Stimulated activated CD8-positive, alpha-beta memory T cell treated with anti-CD3 and anti-CD28 coated beads, Interleukin-12 subunit alpha, Interleukin-12 subunit beta, amount 100 ng/mL, for 24 hours (primary cell): ENCODE measurements at regions not wholly inside any gene's neighbourhood (a gene's known extent, or its start where the extent isn't known, plus 50 kb on each side); places are given as distances from the start of the nearest gene placed in this dataset.

Source experiments
- DNase-seq: peaks from one replicate; pipeline ENCODE4 v3.0.0-alpha.2; 2020; ENCODE audit errors: extremely low read depth

- DNase-seq, result no peak
Measured at GRCh38 chr1:55584526-55585401, 369.6 kb upstream of the USP24 start.

GRCh38 chr1:55582084-55582483, 366.9 kb upstream of the USP24 start:
- DNase-seq, result no peak

GRCh38 chr1:55580845-55581332, 365.7 kb upstream of the USP24 start:
- DNase-seq, result no peak

DNA sequence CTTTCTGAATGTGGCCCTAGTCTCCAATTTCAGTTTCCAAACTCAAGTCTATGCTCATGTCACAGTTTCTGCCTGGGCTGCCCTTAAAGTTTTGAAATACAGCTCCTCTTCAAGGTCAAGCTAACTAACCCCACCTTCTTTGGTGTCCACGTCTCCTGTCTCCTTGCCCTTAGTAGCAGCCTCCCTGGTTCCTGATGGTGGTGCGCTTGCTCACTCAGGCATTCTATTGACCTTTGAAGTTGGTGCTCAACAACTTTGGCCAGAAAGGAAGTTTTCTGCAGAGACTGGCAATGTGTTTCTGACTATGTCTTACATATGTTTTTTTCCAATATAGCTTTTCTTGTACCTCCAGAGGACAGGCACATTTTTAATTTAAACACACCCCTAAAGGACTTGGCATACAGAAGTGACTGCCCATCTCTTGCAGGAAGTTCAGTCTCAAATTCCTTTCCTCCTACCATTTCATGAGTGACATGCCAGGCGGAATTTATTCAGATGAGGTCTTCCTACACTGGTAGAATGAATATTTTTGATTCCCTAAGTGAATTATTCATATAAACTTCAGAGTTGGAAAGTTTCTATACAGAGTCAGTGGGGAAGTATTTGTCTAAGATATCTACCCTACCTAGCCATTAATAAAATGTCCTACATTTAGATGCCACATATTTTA, 364.3 kb upstream of the USP24 start:
- no peak for DNase-seq

- no peak for DNase-seq
Measured at GRCh38 chr1:55578646-55579045, 363.5 kb upstream of the USP24 start.

GRCh38 chr1:55575571-55576279, 360.6 kb upstream of the USP24 start:
- DNase-seq, result no peak

DNA sequence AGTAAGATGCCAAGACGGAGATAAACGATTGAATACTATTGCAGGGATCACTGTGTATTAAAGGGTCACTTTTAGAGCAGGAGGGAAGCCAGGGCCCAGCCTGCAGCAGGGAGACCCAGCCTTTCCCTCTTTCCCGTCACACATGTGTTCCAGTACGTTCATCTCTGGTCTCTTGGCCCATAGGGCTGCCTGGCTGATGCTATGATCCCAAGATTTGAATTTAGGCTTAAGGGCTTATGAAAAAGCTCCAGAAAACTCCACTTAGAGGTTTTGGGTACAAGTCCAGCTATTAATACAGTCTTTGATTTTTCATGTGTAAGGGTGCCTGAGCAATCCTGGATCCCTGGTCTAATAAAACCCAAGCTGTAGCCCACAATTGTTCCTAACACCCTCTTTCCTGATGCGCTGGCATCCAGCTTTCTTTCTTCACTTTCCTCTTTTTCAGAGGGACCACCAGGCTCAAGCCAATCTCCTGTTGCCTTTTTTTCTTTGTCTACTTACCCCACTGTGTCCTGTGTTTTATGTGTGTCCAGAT, 359.6 kb upstream of the USP24 start:
- DNase-seq, result no peak

DNA sequence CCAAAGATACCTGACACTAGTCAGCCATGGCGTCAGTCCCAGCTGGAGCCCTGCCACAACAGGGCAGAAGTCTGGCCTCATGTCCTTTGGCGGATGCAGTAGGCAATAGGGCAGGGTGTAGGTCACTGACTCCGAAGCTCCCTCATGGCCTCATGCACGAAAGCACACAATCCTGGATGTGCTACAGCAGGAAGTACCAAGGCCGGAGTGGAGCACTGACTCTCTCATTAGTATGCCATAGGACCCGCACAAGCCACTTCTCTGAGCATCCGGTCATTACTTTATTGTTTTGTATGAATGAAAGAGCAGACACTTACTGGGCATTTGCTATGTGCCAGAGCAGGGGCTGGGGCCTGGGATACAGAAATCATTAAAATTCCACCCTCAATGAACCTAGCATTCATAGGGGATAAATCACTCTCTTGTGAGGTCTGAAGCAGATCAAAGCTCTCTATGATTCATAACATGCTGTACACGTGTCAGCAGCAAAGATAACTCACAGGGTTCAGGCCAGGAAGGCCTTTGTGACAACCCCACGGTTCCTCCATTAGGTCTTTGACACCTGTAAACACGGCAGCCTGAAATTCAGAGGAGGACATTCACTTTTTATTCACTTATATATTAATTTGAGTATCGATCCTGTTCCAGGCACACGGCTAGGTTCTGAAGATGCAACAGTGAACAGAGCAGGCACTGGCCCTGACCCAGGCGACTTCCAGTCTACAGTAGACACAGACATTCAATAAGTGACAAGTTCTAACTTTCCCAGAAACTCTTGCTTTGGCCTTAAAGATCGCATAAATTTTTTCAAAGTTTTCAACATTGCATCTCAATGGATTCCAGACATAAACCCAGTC, 357.9 kb upstream of the USP24 start:
- no peak for DNase-seq

- DNase-seq, result no peak
Measured at GRCh38 chr1:55571767-55572166, 356.6 kb upstream of the USP24 start.

GRCh38 chr1:55569417-55569816, 354.3 kb upstream of the USP24 start:
- no peak for DNase-seq

GRCh38 chr1:55568732-55569131, 353.6 kb upstream of the USP24 start:
- no peak for DNase-seq

DNA sequence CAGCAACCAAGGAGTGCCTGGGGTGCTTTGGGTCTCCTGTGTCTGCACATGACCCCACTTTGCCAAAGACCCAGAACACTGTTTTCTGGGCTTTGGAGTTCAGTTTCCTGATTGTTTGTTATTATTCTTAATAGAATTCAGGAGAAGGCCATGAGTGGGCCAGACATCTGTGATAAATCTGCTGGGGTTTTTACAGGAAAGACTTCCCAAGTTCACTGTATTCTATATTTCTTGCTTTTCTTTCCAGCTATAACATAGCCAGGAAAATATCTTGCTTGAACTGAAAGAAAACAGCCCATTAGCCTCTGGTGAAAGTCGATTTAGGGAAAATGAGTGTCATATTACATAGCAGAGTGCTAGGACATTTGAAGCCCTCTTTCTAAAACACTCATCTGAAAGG, 345.1 kb upstream of the USP24 start:
- DNase-seq, result no peak

- DNase-seq, result no peak
Measured at GRCh38 chr1:55559842-55560241, 344.7 kb upstream of the USP24 start.

DNA sequence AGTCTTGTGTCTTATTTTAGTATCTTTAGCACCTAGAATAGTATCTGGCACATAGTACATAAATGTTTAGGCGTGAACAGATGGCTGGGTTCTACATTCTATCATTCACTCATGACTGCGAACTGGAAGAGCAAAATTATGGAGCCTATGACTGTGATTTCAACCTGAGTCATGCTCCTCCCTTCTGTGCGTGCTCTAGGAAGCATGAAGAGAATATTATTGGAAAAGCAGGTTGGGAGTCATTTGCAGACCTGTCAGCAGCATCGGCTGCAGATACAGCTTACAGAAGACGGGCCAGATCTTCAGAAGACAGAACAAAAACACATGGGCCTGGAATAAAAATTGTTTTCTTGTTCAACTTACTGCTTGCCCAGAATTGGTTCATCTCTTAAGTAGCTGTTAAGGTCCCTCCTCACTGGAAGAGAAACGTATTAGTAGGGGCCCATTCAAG, 344.0 kb upstream of the USP24 start:
- no peak for DNase-seq

GRCh38 chr1:55558515-55558914, 343.4 kb upstream of the USP24 start:
- no peak for DNase-seq

DNA sequence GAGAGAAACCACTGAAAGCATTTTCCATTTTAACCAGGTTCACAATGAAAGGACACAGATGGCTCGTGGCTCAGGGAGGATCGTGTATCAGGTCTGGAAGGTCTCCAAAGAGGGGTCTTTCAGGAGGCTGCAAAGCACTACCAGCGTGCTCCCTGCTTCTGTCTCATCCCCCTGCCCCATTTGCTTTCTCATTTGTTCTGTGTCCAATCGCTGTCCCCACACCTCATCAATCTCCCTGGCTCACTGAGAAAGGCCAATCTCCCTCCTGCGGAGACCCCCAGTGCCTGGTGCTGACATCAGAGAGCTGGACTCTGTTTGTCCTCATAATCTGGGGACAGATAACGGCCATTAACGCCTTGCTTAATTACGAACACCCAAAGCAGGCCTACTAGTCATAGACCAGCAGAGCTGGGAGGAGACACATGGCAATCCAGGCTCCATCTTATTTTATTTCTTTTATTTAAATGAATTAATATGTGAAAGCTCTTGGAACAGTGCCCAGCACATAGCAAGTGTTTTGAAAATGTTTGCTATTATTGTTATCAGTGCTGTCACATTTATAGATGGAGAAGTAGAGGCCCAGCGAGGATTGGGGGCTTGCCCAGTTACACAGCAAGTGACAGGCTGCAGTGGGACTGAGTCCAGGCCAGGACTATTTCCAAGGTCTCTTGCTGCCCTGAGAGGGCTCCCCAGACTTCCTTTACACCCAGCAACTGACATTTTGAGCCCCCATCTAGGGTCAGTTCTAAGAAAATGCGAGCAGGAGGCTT, 341.0 kb upstream of the USP24 start:
- no peak for DNase-seq

- no peak for DNase-seq
Measured at GRCh38 chr1:55554611-55555010, 339.4 kb upstream of the USP24 start.

- no peak for DNase-seq
Measured at GRCh38 chr1:55552636-55553035, 337.5 kb upstream of the USP24 start.

- DNase-seq, result no peak
Measured at GRCh38 chr1:55547405-55547804, 332.2 kb upstream of the USP24 start.

DNA sequence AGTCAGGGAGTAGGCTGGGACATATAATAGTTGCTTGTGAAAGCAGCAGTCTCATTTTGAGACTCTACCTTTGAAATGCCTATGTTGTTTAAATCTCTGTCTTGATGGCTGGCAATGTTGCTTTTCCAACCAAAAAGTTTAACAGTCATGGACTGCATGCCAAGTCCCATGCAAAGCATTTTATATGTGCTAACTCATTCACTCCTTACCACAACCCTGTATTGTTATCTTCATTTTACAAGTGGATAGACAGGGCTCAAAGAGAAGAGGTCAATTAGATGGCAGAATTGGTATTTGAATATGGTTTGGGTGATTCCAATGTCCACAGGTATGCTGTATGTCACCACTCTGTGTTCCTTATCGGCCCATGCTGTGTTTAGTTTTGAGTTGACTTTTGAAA, 331.4 kb upstream of the USP24 start:
- DNase-seq, result no peak
